Osteocyte (in vitro differentiated cells): ENCODE measurements at regions not wholly inside any gene's neighbourhood (a gene's known extent, or its start where the extent isn't known, plus 50 kb on each side); places are given as distances from the start of the nearest gene placed in this dataset.

Experiments
- DNase-seq: peaks from one replicate; pipeline ENCODE4 v3.0.0; 2021; ENCODE audit warnings: mixed read lengths; ENCODE audit not compliant: unreplicated experiment; ENCODE audit errors: extremely low spot score
- H3K27ac Mint-ChIP-seq: one replicate; pipeline ENCODE4 v1.8.0; 2021; ENCODE audit warnings: mild to moderate bottlenecking, mixed read lengths; ENCODE audit not compliant: unreplicated experiment
- H3K27me3 Mint-ChIP-seq: one replicate; pipeline ENCODE4 v1.8.0; 2021; ENCODE audit warnings: mixed read lengths; ENCODE audit not compliant: unreplicated experiment
- H3K36me3 Mint-ChIP-seq: one replicate; pipeline ENCODE4 v1.8.0; 2021; ENCODE audit warnings: mixed read lengths; ENCODE audit not compliant: unreplicated experiment
- H3K4me1 Mint-ChIP-seq: one replicate; pipeline ENCODE4 v1.8.0; 2021; ENCODE audit warnings: mixed read lengths; ENCODE audit not compliant: unreplicated experiment
- H3K4me3 Mint-ChIP-seq: one replicate; pipeline ENCODE4 v1.8.0; 2021; ENCODE audit warnings: mild to moderate bottlenecking, moderate library complexity, mixed read lengths; ENCODE audit not compliant: unreplicated experiment
- H3K9me3 Mint-ChIP-seq: one replicate; pipeline ENCODE4 v1.8.0; 2021; ENCODE audit warnings: mixed read lengths; ENCODE audit not compliant: unreplicated experiment
- TF ChIP-seq, protein P1 (sequence below): fragments of 200-600 bp; sonication (generic); IDR thresholded peaks from 2 replicates; pipeline ENCODE4 v1.5.0; 2021; ENCODE audit warnings: antibody characterized with exemption, mild to moderate bottlenecking, moderate library complexity

DNA sequence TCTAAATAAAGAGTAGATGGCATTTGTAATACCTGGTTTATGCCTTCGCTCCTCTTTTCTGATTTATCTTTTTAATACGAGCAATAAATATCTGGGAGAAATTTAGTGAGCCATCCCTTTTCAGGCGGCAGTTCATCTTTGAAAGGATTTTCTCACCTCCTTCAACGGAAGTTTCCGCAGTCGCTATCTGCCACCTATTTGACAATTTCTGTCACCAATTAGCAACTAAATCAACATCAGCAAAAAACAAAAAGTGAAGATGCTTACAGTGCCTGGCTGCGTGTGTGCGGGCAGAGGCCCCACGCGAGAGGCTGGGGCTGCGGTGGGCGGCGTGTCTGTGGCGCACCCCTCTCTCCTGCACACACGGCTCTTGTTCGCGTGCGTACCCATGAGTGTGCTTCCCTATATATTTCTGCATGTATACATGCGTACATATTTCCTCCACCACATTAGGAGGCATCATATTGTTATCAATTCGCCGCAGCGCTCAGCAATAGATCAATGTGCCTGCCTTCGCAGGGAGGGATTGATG is 117.3 kb upstream of the BARHL2 start:
- no peak overlapping the region for H3K27ac Mint-ChIP-seq

DNA sequence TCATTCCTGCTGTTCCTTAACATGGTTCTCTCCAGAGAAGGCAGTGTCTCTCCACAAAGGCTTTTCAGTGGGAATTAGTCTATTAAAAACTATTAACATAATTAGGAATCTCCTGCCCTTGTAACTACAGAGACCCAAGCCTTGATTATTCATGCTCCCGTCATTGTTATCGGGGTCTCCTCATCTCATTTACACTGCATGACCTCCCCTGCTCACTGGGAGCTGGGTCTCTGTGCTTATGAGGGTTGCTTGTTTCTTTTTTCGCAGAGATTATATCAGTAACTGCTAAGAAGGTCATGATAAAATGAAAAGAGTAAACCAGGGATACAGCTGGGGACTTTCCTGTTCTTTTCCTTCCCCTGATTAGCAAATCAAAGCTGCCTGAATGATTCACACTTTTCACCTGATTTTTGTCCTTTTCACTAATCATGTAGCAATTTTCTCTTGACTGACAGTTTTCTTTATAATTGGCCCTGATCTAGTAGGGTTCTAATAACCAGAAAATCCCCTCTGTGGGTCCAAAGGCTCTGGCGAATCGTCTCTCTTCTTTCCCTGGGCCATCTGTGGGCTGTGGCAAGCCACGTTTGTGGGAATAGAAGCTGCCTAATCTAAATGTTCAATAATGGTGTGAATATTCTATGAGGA is 116.5 kb upstream of the BARHL2 start:
- TF ChIP-seq, protein P1, sequence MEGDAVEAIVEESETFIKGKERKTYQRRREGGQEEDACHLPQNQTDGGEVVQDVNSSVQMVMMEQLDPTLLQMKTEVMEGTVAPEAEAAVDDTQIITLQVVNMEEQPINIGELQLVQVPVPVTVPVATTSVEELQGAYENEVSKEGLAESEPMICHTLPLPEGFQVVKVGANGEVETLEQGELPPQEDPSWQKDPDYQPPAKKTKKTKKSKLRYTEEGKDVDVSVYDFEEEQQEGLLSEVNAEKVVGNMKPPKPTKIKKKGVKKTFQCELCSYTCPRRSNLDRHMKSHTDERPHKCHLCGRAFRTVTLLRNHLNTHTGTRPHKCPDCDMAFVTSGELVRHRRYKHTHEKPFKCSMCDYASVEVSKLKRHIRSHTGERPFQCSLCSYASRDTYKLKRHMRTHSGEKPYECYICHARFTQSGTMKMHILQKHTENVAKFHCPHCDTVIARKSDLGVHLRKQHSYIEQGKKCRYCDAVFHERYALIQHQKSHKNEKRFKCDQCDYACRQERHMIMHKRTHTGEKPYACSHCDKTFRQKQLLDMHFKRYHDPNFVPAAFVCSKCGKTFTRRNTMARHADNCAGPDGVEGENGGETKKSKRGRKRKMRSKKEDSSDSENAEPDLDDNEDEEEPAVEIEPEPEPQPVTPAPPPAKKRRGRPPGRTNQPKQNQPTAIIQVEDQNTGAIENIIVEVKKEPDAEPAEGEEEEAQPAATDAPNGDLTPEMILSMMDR = no peak
- no peaks in the 10 kb centered on the region for H3K9me3 Mint-ChIP-seq
- no peak overlapping the region for H3K27ac Mint-ChIP-seq
- H3K4me1 Mint-ChIP-seq = peaks cover 2% of the 10 kb centered on the region
- H3K36me3 Mint-ChIP-seq = no peaks in the 10 kb centered on the region
- peaks cover 78% of the 10 kb centered on the region for H3K27me3 Mint-ChIP-seq
- no peak overlapping the region for H3K4me3 Mint-ChIP-seq
- no peak for DNase-seq

More for the DNA sequence above, 117.3 kb upstream of the BARHL2 start:
- Mint-ChIP-seq H3K9me3 (no peaks in the 10 kb centered on the region), H3K4me1 (peaks cover 2% of the 10 kb centered on the region), H3K27me3 (peaks cover 71% of the 10 kb centered on the region), H3K4me3 (no peak overlapping the region), H3K36me3 (no peaks in the 10 kb centered on the region)
- DNase-seq = no peak
- TF ChIP-seq, protein P1 = no peak

DNA sequence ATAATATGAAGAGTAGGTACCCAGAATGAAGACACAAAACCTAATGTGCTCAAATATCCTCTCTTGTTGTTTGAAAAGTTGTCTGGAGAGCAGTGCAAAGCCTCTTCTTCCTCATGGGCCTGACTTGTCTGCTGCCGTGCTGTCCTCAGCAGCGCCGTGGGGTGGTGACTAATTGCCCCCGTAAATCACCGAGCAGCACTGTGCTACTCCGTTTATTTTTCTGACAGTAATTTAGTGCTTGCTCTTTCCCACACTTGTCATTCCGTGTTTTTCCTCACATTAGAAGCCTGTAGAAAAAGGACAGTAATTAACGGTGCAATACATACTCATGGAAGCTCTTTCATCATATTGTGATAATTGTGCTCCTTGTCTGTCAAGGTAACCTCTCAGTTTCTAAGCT is 114.8 kb upstream of the BARHL2 start:
- Mint-ChIP-seq H3K4me3 (no peak overlapping the region), H3K36me3 (no peaks in the 10 kb centered on the region), H3K27me3 (peaks cover 83% of the 10 kb centered on the region), H3K27ac (no peak overlapping the region), H3K4me1 (peaks cover 2% of the 10 kb centered on the region), H3K9me3 (no peaks in the 10 kb centered on the region)
- DNase-seq = no peak
- TF ChIP-seq, protein P1 = no peak

DNA sequence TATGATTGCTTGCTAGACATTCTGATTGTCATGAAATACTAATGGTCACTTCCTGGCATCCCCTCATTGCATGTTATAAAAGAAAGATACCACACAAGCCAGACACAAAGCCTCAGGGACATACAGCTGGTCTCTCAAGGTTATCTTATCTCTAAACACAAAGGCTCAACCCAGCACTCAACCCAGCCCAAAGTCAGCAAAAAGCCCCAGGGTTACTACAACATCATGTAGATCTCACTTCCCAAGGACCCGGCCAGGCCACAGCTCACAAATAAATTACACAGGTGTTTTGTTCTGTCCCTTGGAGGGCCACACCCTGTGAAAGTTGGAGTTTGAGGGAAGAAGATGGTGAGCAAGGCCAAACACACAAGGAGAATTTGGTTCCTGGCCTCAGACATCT is 109.7 kb upstream of the BARHL2 start:
- DNase-seq = no peak
- Mint-ChIP-seq H3K4me3 (no peak overlapping the region), H3K36me3 (no peaks in the 10 kb centered on the region), H3K4me1 (no peaks in the 10 kb centered on the region), H3K9me3 (no peaks in the 10 kb centered on the region), H3K27me3 (peaks cover 40% of the 10 kb centered on the region), H3K27ac (no peak overlapping the region)
- TF ChIP-seq, protein P1 = no peak

DNA sequence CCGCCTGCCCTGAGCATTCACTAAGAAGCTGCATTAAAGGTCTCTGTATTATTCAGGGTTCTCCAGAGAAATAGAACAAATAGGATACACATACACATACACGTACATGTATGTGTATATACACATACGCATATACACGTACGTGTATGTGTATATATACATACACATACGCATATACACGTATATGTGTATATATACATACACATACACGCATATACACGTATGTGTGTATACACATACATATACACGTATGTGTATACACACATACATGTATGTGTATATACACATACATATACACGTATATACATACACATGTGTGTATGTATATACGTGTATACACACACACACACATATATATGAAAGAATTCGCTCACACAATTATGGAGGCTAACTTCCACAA is 108.9 kb upstream of the BARHL2 start:
- H3K36me3 Mint-ChIP-seq = no peaks in the 10 kb centered on the region
- no peak for DNase-seq
- H3K27me3 Mint-ChIP-seq = peaks cover 33% of the 10 kb centered on the region
- no peak overlapping the region for H3K4me3 Mint-ChIP-seq
- TF ChIP-seq, protein P1 = no peak
- H3K4me1 Mint-ChIP-seq = no peaks in the 10 kb centered on the region
- no peaks in the 10 kb centered on the region for H3K9me3 Mint-ChIP-seq
- H3K27ac Mint-ChIP-seq = no peak overlapping the region
